OCI-LY3 (cell line): ENCODE measurements at regions not wholly inside any gene's neighbourhood (a gene's known extent, or its start where the extent isn't known, plus 50 kb on each side); places are given as distances from the start of the nearest gene placed in this dataset.

ENCODE experiments used
- H2AFZ ChIP-seq: fragments of 200-600, 300-600 bp; shearing (Covaris generic); 2 replicates; pipeline ENCODE4 v1.6.0; 2014; ENCODE audit warnings: antibody characterized with exemption, low read depth, low read length
- H3K27ac ChIP-seq: fragments of 200-600, 300-600 bp; sonication (generic); 2 replicates; pipeline ENCODE4 v1.5.1; 2014; ENCODE audit warnings: mild to moderate bottlenecking, low read length, moderate library complexity, mixed read lengths
- H3K27me3 ChIP-seq: fragments of 200-600, 300-600 bp; sonication (generic); 2 replicates; pipeline ENCODE4 v1.6.1; 2014; ENCODE audit warnings: low read depth, low read length, mixed read lengths
- H3K36me3 ChIP-seq: fragments of 200-600, 300-600 bp; sonication (generic); replicated peaks from 2 replicates; pipeline ENCODE3; 2014; ENCODE audit warnings: low read depth, low read length, mixed read lengths
- H3K4me1 ChIP-seq: fragments of 300-600, 200-600 bp; sonication (generic); 2 replicates; pipeline ENCODE4 v1.6.1; 2014; ENCODE audit warnings: low read length, mixed read lengths
- H3K4me2 ChIP-seq: fragments of 200-600, 300-600 bp; sonication (generic); 2 replicates; pipeline ENCODE4 v1.6.1; 2014; ENCODE audit warnings: low read length, mixed read lengths
- H3K4me3 ChIP-seq: fragments of 300-600, 200-600 bp; sonication (generic); 2 replicates; pipeline ENCODE4 v1.5.1; 2014; ENCODE audit warnings: antibody characterized with exemption, mild to moderate bottlenecking, low read length, moderate library complexity
- H3K79me2 ChIP-seq: fragments of 300-600, 200-600 bp; shearing (Covaris generic); 2 replicates; pipeline ENCODE4 v1.6.1; 2014; ENCODE audit warnings: mild to moderate bottlenecking, low read length, mixed read lengths
- H3K9ac ChIP-seq: fragments of 300-600, 200-600 bp; shearing (Covaris generic); 2 replicates; pipeline ENCODE4 v1.6.0; 2014; ENCODE audit warnings: mild to moderate bottlenecking, low read length, moderate library complexity
- H3K9me3 ChIP-seq: fragments of 200-600, 300-600 bp; shearing (Covaris generic); 2 replicates; pipeline ENCODE4 v1.6.1; 2014; ENCODE audit warnings: low read length, mixed read lengths; ENCODE audit not compliant: insufficient read depth
- H4K20me1 ChIP-seq: fragments of 200-600, 300-600 bp; sonication (generic); 2 replicates; pipeline ENCODE4 v1.6.1; 2016; ENCODE audit warnings: low read length, mixed read lengths; ENCODE audit not compliant: insufficient read depth
- CTCF ChIP-seq: fragments of 200-600, 300-600 bp; sonication (generic); IDR thresholded peaks from 2 replicates; pipeline ENCODE4 v1.5.1; 2014; ENCODE audit warnings: antibody characterized with exemption, low read length, low read depth
- EZH2phosphoT487 ChIP-seq: fragments of 200-600 bp; shearing (Covaris generic); IDR thresholded peaks from 2 replicates; pipeline ENCODE4 v1.6.1; 2018; ENCODE audit warnings: antibody characterized with exemption, mixed run types, low read depth

- H3K9me3 ChIP-seq: no peaks in the 10 kb centered on the region
- no peaks in the 10 kb centered on the region for H3K27me3 ChIP-seq
- no peaks in the 10 kb centered on the region for H3K36me3 ChIP-seq
- H3K4me1 ChIP-seq: no peaks in the 10 kb centered on the region
- no peak overlapping the region for H2AFZ ChIP-seq
- H4K20me1 ChIP-seq: no peaks in the 10 kb centered on the region
- no peak for TF ChIP-seq CTCF
- no peak for TF ChIP-seq EZH2phosphoT487
- no peak overlapping the region for H3K4me2 ChIP-seq
- no peak overlapping the region for H3K27ac ChIP-seq
- no peaks in the 10 kb centered on the region for H3K79me2 ChIP-seq
- no peak overlapping the region for H3K4me3 ChIP-seq
- H3K9ac ChIP-seq: no peak overlapping the region
These were observed 101.8 kb upstream of the GDF10 start for GRCh38 chr10:47198221-47198620.

- no peak overlapping the region for H3K9ac ChIP-seq
- H3K36me3 ChIP-seq: no peaks in the 10 kb centered on the region
- H3K79me2 ChIP-seq: no peaks in the 10 kb centered on the region
- no peak overlapping the region for H3K4me2 ChIP-seq
- H3K27me3 ChIP-seq: no peaks in the 10 kb centered on the region
- no peak overlapping the region for H3K4me3 ChIP-seq
- H3K4me1 ChIP-seq: no peaks in the 10 kb centered on the region
- H4K20me1 ChIP-seq: no peaks in the 10 kb centered on the region
- TF ChIP-seq EZH2phosphoT487: no peak
- TF ChIP-seq CTCF: no peak
- H2AFZ ChIP-seq: no peak overlapping the region
- H3K27ac ChIP-seq: no peak overlapping the region
- H3K9me3 ChIP-seq: no peaks in the 10 kb centered on the region
These were observed 94.8 kb upstream of the GDF10 start for GRCh38 chr10:47205192-47205591.

GRCh38 chr10:47206449-47207280 lies 93.3 kb upstream of the GDF10 start:
- no peaks in the 10 kb centered on the region for H4K20me1 ChIP-seq
- TF ChIP-seq EZH2phosphoT487: no peak
- no peak for TF ChIP-seq CTCF
- no peak overlapping the region for H2AFZ ChIP-seq
- no peak overlapping the region for H3K4me2 ChIP-seq
- no peak overlapping the region for H3K9ac ChIP-seq
- H3K4me3 ChIP-seq: no peak overlapping the region
- H3K36me3 ChIP-seq: no peaks in the 10 kb centered on the region
- no peaks in the 10 kb centered on the region for H3K79me2 ChIP-seq
- H3K27me3 ChIP-seq: no peaks in the 10 kb centered on the region
- H3K4me1 ChIP-seq: peaks cover 6% of the 10 kb centered on the region
- H3K27ac ChIP-seq: no peak overlapping the region
- no peaks in the 10 kb centered on the region for H3K9me3 ChIP-seq

GRCh38 chr10:47207281-47207615 lies 92.7 kb upstream of the GDF10 start:
- H3K4me1 ChIP-seq: peaks cover 6% of the 10 kb centered on the region
- H3K4me2 ChIP-seq: no peak overlapping the region
- H3K9ac ChIP-seq: no peak overlapping the region

More at GRCh38 chr10:47207281-47207615, 92.7 kb upstream of the GDF10 start:
- H3K9me3 ChIP-seq: no peaks in the 10 kb centered on the region
- no peaks in the 10 kb centered on the region for H3K27me3 ChIP-seq
- no peak for TF ChIP-seq CTCF
- no peak for TF ChIP-seq EZH2phosphoT487
- H4K20me1 ChIP-seq: no peaks in the 10 kb centered on the region
- no peak overlapping the region for H3K4me3 ChIP-seq
- no peak overlapping the region for H3K27ac ChIP-seq
- H2AFZ ChIP-seq: no peak overlapping the region
- no peaks in the 10 kb centered on the region for H3K36me3 ChIP-seq
- H3K79me2 ChIP-seq: no peaks in the 10 kb centered on the region
